T-cell (primary cell): ENCODE measurements at regions not wholly inside any gene's neighbourhood (a gene's known extent, or its start where the extent isn't known, plus 50 kb on each side); places are given as distances from the start of the nearest gene placed in this dataset.

Source experiments
- ATAC-seq, 4 experiments: fragments of 200-7000 bp in 3 of 4; fragments of 150-1000 bp in 1 of 4; cut with Tn5 transposase; replicated peaks in 1 of 4; 1 replicate in 3 of 4; 2 replicates in 1 of 4; pipeline ENCODE4 v1.10.0; 2021; ENCODE audit warnings: moderate library complexity in 3 of 4, mild to moderate bottlenecking in 2 of 4, moderate number of reproducible peaks in 1 of 4
- CTCF ChIA-PET, 2 donors: fragments of 300-600 bp; sonication (Branson Sonifier 250); formaldehyde crosslinking; loops; one replicate each; lab custom pipeline; 2022; ENCODE audit warnings: antibody characterized with exemption in 2 of 2; lab: Charles Lee
- POLR2A ChIA-PET, 2 donors: fragments of 300-600 bp; sonication (Branson Sonifier 250); formaldehyde crosslinking; loops; one replicate each; lab custom pipeline; 2022; ENCODE audit warnings: antibody characterized with exemption in 2 of 2; lab: Charles Lee
- DNase-seq, 35 experiments: peaks; one replicate each; pipeline versions ENCODE4 v3.0.0 to v3.0.0-alpha.2; 2013 to 2023
- H3K27ac ChIP-seq: one replicate; pipeline ENCODE4 v1.5.1; 2013; ENCODE audit warnings: low read length
- H3K27me3 ChIP-seq, 2 experiments: replicated peaks in 1 of 2; 1 replicate in 1 of 2; 2 replicates in 1 of 2; pipeline versions ENCODE4 v1.6.1 to v1.7.0; 2013; ENCODE audit warnings: low read length in 1 of 2, mixed read lengths in 1 of 2; ENCODE audit not compliant: control insufficient read depth in 2 of 2, insufficient read depth in 2 of 2; ENCODE audit errors: extremely low read depth in 1 of 2
- H3K36me3 ChIP-seq, 2 donors: 1 replicate in 1 of 2; 2 replicates in 1 of 2; pipeline versions ENCODE4 v1.6.1 to v1.7.0; 2013; ENCODE audit warnings: low read length in 1 of 2; ENCODE audit not compliant: control insufficient read depth in 2 of 2, insufficient read depth in 1 of 2; ENCODE audit errors: extremely low read depth in 1 of 2
- H3K4me1 ChIP-seq, 2 experiments: 1 replicate in 1 of 2; 2 replicates in 1 of 2; pipeline versions ENCODE4 v1.6.1 to v1.7.0; 2013; ENCODE audit warnings: low read length in 2 of 2, mixed read lengths in 1 of 2; ENCODE audit not compliant: insufficient read depth in 2 of 2, control insufficient read depth in 1 of 2; ENCODE audit errors: extremely low read depth in 1 of 2
- H3K4me3 ChIP-seq, 2 donors: 1 replicate in 1 of 2; 2 replicates in 1 of 2; pipeline versions ENCODE4 v1.5.1 to v1.7.0; 2013; ENCODE audit warnings: mild to moderate bottlenecking in 2 of 2, low read length in 1 of 2, moderate library complexity in 1 of 2; ENCODE audit not compliant: control insufficient read depth in 1 of 2; ENCODE audit errors: extremely low read depth in 1 of 2
- H3K9me3 ChIP-seq: 2 replicates; pipeline ENCODE4 v1.7.0; 2013
- H3K27ac Mint-ChIP-seq, 2 donors: one replicate each; pipeline ENCODE4 v1.8.0; 2020 to 2021; ENCODE audit warnings: mild to moderate bottlenecking in 2 of 2, mixed read lengths in 2 of 2
- H3K27me3 Mint-ChIP-seq, 2 donors: one replicate each; pipeline ENCODE4 v1.8.0; 2021 to 2022; ENCODE audit warnings: mixed read lengths in 2 of 2
- H3K36me3 Mint-ChIP-seq: one replicate; pipeline ENCODE4 v1.8.0; 2021; ENCODE audit warnings: mixed read lengths
- H3K4me1 Mint-ChIP-seq, 3 donors: one replicate each; pipeline ENCODE4 v1.8.0; 2020 to 2022; ENCODE audit warnings: mixed read lengths in 3 of 3, mild to moderate bottlenecking in 1 of 3
- H3K4me3 Mint-ChIP-seq, 3 donors: one replicate each; pipeline ENCODE4 v1.8.0; 2020 to 2022; ENCODE audit warnings: mild to moderate bottlenecking in 3 of 3, mixed read lengths in 3 of 3, moderate library complexity in 3 of 3
- H3K9me3 Mint-ChIP-seq, 3 donors: one replicate each; pipeline ENCODE4 v1.8.0; 2020 to 2022; ENCODE audit warnings: mixed read lengths in 3 of 3
- WGBS: methylation state at CpG from one replicate; pipeline ENCODE4 v1.1.5; 2013; ENCODE audit warnings: missing lambda C conversion rate; ENCODE audit not compliant: insufficient coverage; 5-methylcytosine and 5-hydroxymethylcytosine counted together

- Histone ChIP-seq H3K27me3 (no peaks in the 10 kb centered on the region), H3K27ac (no peak overlapping the region), H3K4me1 (no peaks in the 10 kb centered on the region), H3K4me3 (no peak overlapping the region), H3K9me3 (no peaks in the 10 kb centered on the region), H3K36me3 (no peaks in the 10 kb centered on the region)
- Mint-ChIP-seq H3K4me1 (no peaks in the 10 kb centered on the region), H3K9me3 (peaks cover 3 to 18% (median 8%) of the 10 kb centered on the region in 3 donors), H3K4me3 (no peak overlapping the region), H3K27me3 (no peaks in the 10 kb centered on the region), H3K27ac (no peak overlapping the region), H3K36me3 (no peaks in the 10 kb centered on the region)
- DNase-seq (no peak), ATAC-seq (no peak)
- POLR2A ChIA-PET: no interaction called here
- no CpG with 5 or more reads among the region's 2 CpGs for WGBS
- CTCF ChIA-PET: no interaction called here
These were observed 496.1 kb downstream of the RERGL start for GRCh38 chr12:17593715-17594406.

- no peak overlapping the region for H3K4me3 ChIP-seq
- POLR2A ChIA-PET: no interaction called here
- H3K36me3 ChIP-seq: no peaks in the 10 kb centered on the region
- H3K27me3 ChIP-seq: no peaks in the 10 kb centered on the region
- CTCF ChIA-PET: no interaction called here
- no peak overlapping the region for H3K27ac ChIP-seq
- WGBS: 80% methylated on average over 2 of the region's 4 CpGs
- ATAC-seq (no peak), DNase-seq (no peak)
- Mint-ChIP-seq H3K27me3 (no peaks in the 10 kb centered on the region), H3K27ac (no peak overlapping the region), H3K4me1 (no peaks in the 10 kb centered on the region), H3K36me3 (no peaks in the 10 kb centered on the region), H3K4me3 (no peak overlapping the region), H3K9me3 (peaks cover 6 to 24% (median 12%) of the 10 kb centered on the region in 3 donors)
- no peaks in the 10 kb centered on the region for H3K4me1 ChIP-seq
- H3K9me3 ChIP-seq: no peaks in the 10 kb centered on the region
These were observed 497.5 kb downstream of the RERGL start for GRCh38 chr12:17592472-17592871.

GRCh38 chr12:17591005-17591681 lies 498.9 kb downstream of the RERGL start:
- no CpG with 5 or more reads among the region's 4 CpGs for whole genome bisulfite sequencing
- H3K4me3 ChIP-seq: no peak overlapping the region
- no peaks in the 10 kb centered on the region for H3K9me3 ChIP-seq
- Mint-ChIP-seq H3K4me1 (no peaks in the 10 kb centered on the region), H3K9me3 (peaks cover 6 to 20% (median 11%) of the 10 kb centered on the region in 3 donors), H3K4me3 (no peak overlapping the region), H3K36me3 (no peaks in the 10 kb centered on the region), H3K27me3 (no peaks in the 10 kb centered on the region), H3K27ac (no peak overlapping the region)
- no peak for DNase-seq
- no peaks in the 10 kb centered on the region for H3K36me3 ChIP-seq
- H3K4me1 ChIP-seq: no peaks in the 10 kb centered on the region
- H3K27ac ChIP-seq: no peak overlapping the region
- no peaks in the 10 kb centered on the region for H3K27me3 ChIP-seq
- no peak for ATAC-seq
- POLR2A ChIA-PET: no interaction called here
- CTCF ChIA-PET: no interaction called here

GRCh38 chr12:17588968-17589367 lies 501.0 kb downstream of the RERGL start:
- no peak for ATAC-seq
- Mint-ChIP-seq H3K9me3 (peaks cover 10 to 20% (median 17%) of the 10 kb centered on the region in 3 donors), H3K4me3 (no peak overlapping the region), H3K27ac (no peak overlapping the region), H3K4me1 (no peaks in the 10 kb centered on the region), H3K27me3 (no peaks in the 10 kb centered on the region), H3K36me3 (no peaks in the 10 kb centered on the region)
- WGBS: 57% methylated on average over 2 of the region's 5 CpGs
- Histone ChIP-seq H3K4me3 (no peak overlapping the region), H3K27ac (no peak overlapping the region), H3K36me3 (no peaks in the 10 kb centered on the region), H3K27me3 (no peaks in the 10 kb centered on the region), H3K9me3 (no peaks in the 10 kb centered on the region), H3K4me1 (no peaks in the 10 kb centered on the region)
- no peak for DNase-seq
- CTCF ChIA-PET: no interaction called here
- POLR2A ChIA-PET: no interaction called here

- WGBS: 63% methylated on average over 1 of the region's 6 CpGs
- POLR2A ChIA-PET: no interaction called here
- CTCF ChIA-PET: no interaction called here
- H3K27ac ChIP-seq: no peak overlapping the region
- DNase-seq (no peak), ATAC-seq (no peak)
- no peak overlapping the region for H3K4me3 ChIP-seq
- H3K4me1 Mint-ChIP-seq: no peaks in the 10 kb centered on the region
- no peak overlapping the region for H3K4me3 Mint-ChIP-seq
- H3K27me3 Mint-ChIP-seq: no peaks in the 10 kb centered on the region
- no peaks in the 10 kb centered on the region for H3K36me3 Mint-ChIP-seq
- no peaks in the 10 kb centered on the region for H3K4me1 ChIP-seq
- peaks cover 5 to 14% (median 10%) of the 10 kb centered on the region in 3 donors for H3K9me3 Mint-ChIP-seq
- H3K27ac Mint-ChIP-seq: no peak overlapping the region
- H3K36me3 ChIP-seq: no peaks in the 10 kb centered on the region
- peaks cover 3% of the 10 kb centered on the region for H3K9me3 ChIP-seq
- H3K27me3 ChIP-seq: no peaks in the 10 kb centered on the region
These were observed 510.6 kb downstream of the RERGL start for GRCh38 chr12:17579205-17580026.

GRCh38 chr12:17577405-17577804 lies 512.6 kb downstream of the RERGL start:
- no CpG with 5 or more reads among the region's 5 CpGs for WGBS
- Mint-ChIP-seq H3K4me1 (no peaks in the 10 kb centered on the region), H3K9me3 (peaks cover 5 to 11% (median 9%) of the 10 kb centered on the region in 3 donors), H3K27ac (no peak overlapping the region), H3K27me3 (no peaks in the 10 kb centered on the region), H3K4me3 (no peak overlapping the region), H3K36me3 (no peaks in the 10 kb centered on the region)
- ChIA-PET POLR2A (interaction anchor here in 1 of 2 donors (0.5 kb wide), 1 partner anchor 1273 kb away, joined by 9 read pairs; no protein-coding TSS in a partner anchor), CTCF (no interaction called here)
- Histone ChIP-seq H3K27ac (no peak overlapping the region), H3K4me3 (no peak overlapping the region), H3K27me3 (no peaks in the 10 kb centered on the region), H3K9me3 (no peaks in the 10 kb centered on the region), H3K36me3 (no peaks in the 10 kb centered on the region), H3K4me1 (no peaks in the 10 kb centered on the region)
- DNase-seq (no peak), ATAC-seq (no peak)
